HEK293 (cell line): ENCODE measurements at regions not wholly inside any gene's neighbourhood (a gene's known extent, or its start where the extent isn't known, plus 50 kb on each side); places are given as distances from the start of the nearest gene placed in this dataset.

Experiments
- CTCF ChIA-PET: fragments of 350-600 bp; formaldehyde crosslinking; extraction: SDS; loops from one replicate; lab custom pipeline; 2021; ENCODE audit warnings: antibody characterized with exemption; lab: Yijun Ruan, JAX
- POLR2A ChIA-PET: fragments of 300-600 bp; formaldehyde crosslinking; extraction: SDS; loops from one replicate; lab custom pipeline; 2020; ENCODE audit warnings: antibody characterized with exemption, inconsistent platforms; lab: Yijun Ruan, JAX
- H3K27ac ChIP-seq: fragments of 200-500 bp; sonication (Bioruptor generic); 2 replicates; pipeline ENCODE4 v1.5.1; 2014; ENCODE audit warnings: low read depth, low read length, control low read depth, inconsistent platforms; ENCODE audit errors: extremely low read depth
- H3K36me3 ChIP-seq, 2 experiments: fragments of 200-500 bp in 1 of 2; sonication (Bioruptor generic) in 1 of 2; 1 replicate in 1 of 2; 2 replicates in 1 of 2; pipeline ENCODE4 v1.5.1; 2014 to 2017; ENCODE audit warnings: inconsistent platforms in 2 of 2, low read length in 2 of 2; ENCODE audit not compliant: control insufficient read depth in 2 of 2, insufficient read depth in 1 of 2
- H3K4me1 ChIP-seq: fragments of 200-500 bp; sonication (Bioruptor generic); 2 replicates; pipeline ENCODE4 v1.5.1; 2014; ENCODE audit warnings: mild to moderate bottlenecking, low read length, inconsistent platforms; ENCODE audit not compliant: control insufficient read depth, insufficient read depth
- H3K4me3 ChIP-seq: 2 replicates; pipeline ENCODE4 v1.5.1; 2011; ENCODE audit warnings: low read depth, mild to moderate bottlenecking, control low read depth, low read length, moderate library complexity
- H3K9me3 ChIP-seq: fragments of 200-500 bp; sonication (Bioruptor generic); 2 replicates; pipeline ENCODE4 v1.5.1; 2014; ENCODE audit warnings: low read depth, low read length, inconsistent platforms; ENCODE audit not compliant: control insufficient read depth, insufficient read depth
- BCL11B ChIP-seq: fragments of 450-650 bp; formaldehyde crosslinking; IDR thresholded peaks from 2 replicates; pipeline ENCODE4 v1.5.1; 2016; ENCODE audit warnings: low read depth, missing biosample characterization, missing genetic modification characterization
- GFI1B ChIP-seq: fragments of 450-650 bp; formaldehyde crosslinking; IDR thresholded peaks from 2 replicates; pipeline ENCODE4 v1.5.1; 2016; ENCODE audit warnings: missing biosample characterization, missing genetic modification characterization
- KLF10 ChIP-seq: fragments of 450-650 bp; IDR thresholded peaks from 2 replicates; pipeline ENCODE4 v1.5.1; 2018; ENCODE audit warnings: missing biosample characterization, mild to moderate bottlenecking, missing genetic modification characterization
- KLF17 ChIP-seq: fragments of 450-650 bp; formaldehyde crosslinking; IDR thresholded peaks from 2 replicates; pipeline ENCODE4 v1.5.1; 2016; ENCODE audit warnings: missing biosample characterization, missing genetic modification characterization
- KLF7 ChIP-seq: fragments of 450-650 bp; formaldehyde crosslinking; IDR thresholded peaks from 2 replicates; pipeline ENCODE4 v1.5.1; 2016; ENCODE audit warnings: missing biosample characterization, missing genetic modification characterization, borderline replicate concordance
- KLF8 ChIP-seq: fragments of 450-650 bp; formaldehyde crosslinking; IDR thresholded peaks from 2 replicates; pipeline ENCODE4 v1.5.1; 2016; ENCODE audit warnings: missing biosample characterization, missing genetic modification characterization
- KLF9 ChIP-seq: fragments of 450-650 bp; formaldehyde crosslinking; IDR thresholded peaks from 2 replicates; pipeline ENCODE4 v1.5.1; 2016; ENCODE audit warnings: missing biosample characterization, missing genetic modification characterization, low read depth
- SETDB1 ChIP-seq: IDR thresholded peaks from one replicate; pipeline ENCODE4 v1.6.1; 2017; ENCODE audit warnings: mild to moderate bottlenecking, low read length, moderate library complexity, mixed read lengths; ENCODE audit not compliant: insufficient read length
- ZNF114 ChIP-seq: fragments of 450-650 bp; formaldehyde crosslinking; IDR thresholded peaks from 2 replicates; pipeline ENCODE4 v1.5.0; 2017; ENCODE audit warnings: missing biosample characterization, missing genetic modification characterization
- ZNF138 ChIP-seq: fragments of 450-650 bp; formaldehyde crosslinking; IDR thresholded peaks from 2 replicates; pipeline ENCODE4 v1.5.1; 2016; ENCODE audit warnings: missing biosample characterization, missing genetic modification characterization, borderline replicate concordance
- ZNF184 ChIP-seq: fragments of 450-650 bp; IDR thresholded peaks from 2 replicates; pipeline ENCODE4 v1.5.1; 2018; ENCODE audit warnings: missing biosample characterization, mild to moderate bottlenecking, missing genetic modification characterization
- ZNF239 ChIP-seq: fragments of 450-650 bp; formaldehyde crosslinking; IDR thresholded peaks from 2 replicates; pipeline ENCODE4 v1.5.1; 2016; ENCODE audit warnings: missing biosample characterization, missing genetic modification characterization
- ZNF266 ChIP-seq: fragments of 450-650 bp; formaldehyde crosslinking; IDR thresholded peaks from 2 replicates; pipeline ENCODE4 v1.5.1; 2016; ENCODE audit warnings: missing biosample characterization, missing genetic modification characterization, low read depth
- ZNF292 ChIP-seq: fragments of 450-650 bp; formaldehyde crosslinking; IDR thresholded peaks from 2 replicates; pipeline ENCODE4 v1.5.1; 2016; ENCODE audit warnings: low read depth, missing biosample characterization, missing genetic modification characterization, borderline replicate concordance
- ZNF549 ChIP-seq: fragments of 450-650 bp; IDR thresholded peaks from 2 replicates; pipeline ENCODE4 v1.5.1; 2018; ENCODE audit warnings: missing biosample characterization, missing genetic modification characterization, mild to moderate bottlenecking, inconsistent platforms, moderate library complexity
- ZNF600 ChIP-seq: fragments of 450-650 bp; formaldehyde crosslinking; IDR thresholded peaks from 2 replicates; pipeline ENCODE4 v1.5.1; 2016; ENCODE audit warnings: missing biosample characterization, missing genetic modification characterization
- ZXDB ChIP-seq: fragments of 450-650 bp; formaldehyde crosslinking; IDR thresholded peaks from 2 replicates; pipeline ENCODE4 v1.5.1; 2016; ENCODE audit warnings: missing biosample characterization, missing genetic modification characterization
- TF ChIP-seq, protein P1 (sequence below): fragments of 450-650 bp; formaldehyde crosslinking; IDR thresholded peaks from 2 replicates; pipeline ENCODE4 v1.5.1; 2016; ENCODE audit warnings: missing biosample characterization, missing genetic modification characterization, borderline replicate concordance
- TF ChIP-seq, protein P2 (sequence below): fragments of 450-650 bp; formaldehyde crosslinking; IDR thresholded peaks from 2 replicates; pipeline ENCODE4 v1.5.1; 2017; ENCODE audit warnings: missing biosample characterization, mild to moderate bottlenecking, missing genetic modification characterization, moderate library complexity

DNA sequence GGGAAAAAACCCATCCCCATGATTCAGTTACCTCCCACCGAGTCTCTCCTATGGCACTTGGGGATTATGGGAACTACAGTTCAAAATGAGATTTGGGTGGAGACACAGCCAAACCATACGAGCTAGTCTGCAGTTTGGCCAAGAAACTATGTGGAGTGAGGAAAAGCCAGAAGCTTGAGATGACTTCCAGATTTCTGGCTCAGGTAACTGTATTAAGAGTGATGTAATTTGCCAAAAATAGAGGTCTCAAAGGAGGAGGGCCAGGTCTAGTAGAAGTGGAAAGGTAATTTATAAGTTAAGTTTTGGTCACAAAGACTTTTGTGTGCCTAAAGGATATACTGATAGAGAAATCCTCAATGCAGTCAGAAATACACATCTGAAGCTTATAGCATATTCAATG, 279.7 kb upstream of the MGMT start:
- POLR2A ChIA-PET: no interaction called here
- no peaks in the 10 kb centered on the region for H3K9me3 ChIP-seq
- CTCF ChIA-PET: no interaction called here
- TF ChIP-seq KLF9 (tag by site-specific recombination) (no peak), ZNF184 (tag by site-specific recombination) (no peak), SETDB1 (no peak), ZNF114 (no peak), KLF10 (no peak), ZXDB (no peak), ZNF266 (tag by site-specific recombination) (no peak), KLF17 (tag by site-specific recombination) (no peak), KLF7 (tag by site-specific recombination) (no peak), ZNF292 (no peak), GFI1B (tag by site-specific recombination) (no peak)
- TF ChIP-seq, protein P1, sequence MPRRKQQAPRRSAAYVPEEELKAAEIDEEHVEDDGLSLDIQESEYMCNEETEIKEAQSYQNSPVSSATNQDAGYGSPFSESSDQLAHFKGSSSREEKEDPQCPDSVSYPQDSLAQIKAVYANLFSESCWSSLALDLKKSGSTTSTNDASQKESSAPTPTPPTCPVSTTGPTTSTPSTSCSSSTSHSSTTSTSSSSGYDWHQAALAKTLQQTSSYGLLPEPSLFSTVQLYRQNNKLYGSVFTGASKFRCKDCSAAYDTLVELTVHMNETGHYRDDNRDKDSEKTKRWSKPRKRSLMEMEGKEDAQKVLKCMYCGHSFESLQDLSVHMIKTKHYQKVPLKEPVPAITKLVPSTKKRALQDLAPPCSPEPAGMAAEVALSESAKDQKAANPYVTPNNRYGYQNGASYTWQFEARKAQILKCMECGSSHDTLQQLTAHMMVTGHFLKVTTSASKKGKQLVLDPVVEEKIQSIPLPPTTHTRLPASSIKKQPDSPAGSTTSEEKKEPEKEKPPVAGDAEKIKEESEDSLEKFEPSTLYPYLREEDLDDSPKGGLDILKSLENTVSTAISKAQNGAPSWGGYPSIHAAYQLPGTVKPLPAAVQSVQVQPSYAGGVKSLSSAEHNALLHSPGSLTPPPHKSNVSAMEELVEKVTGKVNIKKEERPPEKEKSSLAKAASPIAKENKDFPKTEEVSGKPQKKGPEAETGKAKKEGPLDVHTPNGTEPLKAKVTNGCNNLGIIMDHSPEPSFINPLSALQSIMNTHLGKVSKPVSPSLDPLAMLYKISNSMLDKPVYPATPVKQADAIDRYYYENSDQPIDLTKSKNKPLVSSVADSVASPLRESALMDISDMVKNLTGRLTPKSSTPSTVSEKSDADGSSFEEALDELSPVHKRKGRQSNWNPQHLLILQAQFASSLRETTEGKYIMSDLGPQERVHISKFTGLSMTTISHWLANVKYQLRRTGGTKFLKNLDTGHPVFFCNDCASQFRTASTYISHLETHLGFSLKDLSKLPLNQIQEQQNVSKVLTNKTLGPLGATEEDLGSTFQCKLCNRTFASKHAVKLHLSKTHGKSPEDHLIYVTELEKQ (tag by site-specific recombination): no peak
- H3K27ac ChIP-seq: no peak overlapping the region
- H3K36me3 ChIP-seq: no peaks in the 10 kb centered on the region
- no peak overlapping the region for H3K4me3 ChIP-seq
- H3K4me1 ChIP-seq: no peaks in the 10 kb centered on the region

GRCh38 chr10:129191797-129192196, 275.2 kb upstream of the MGMT start:
- no peak overlapping the region for H3K4me3 ChIP-seq
- no peaks in the 10 kb centered on the region for H3K36me3 ChIP-seq
- no peaks in the 10 kb centered on the region for H3K9me3 ChIP-seq
- POLR2A ChIA-PET: no interaction called here
- TF ChIP-seq, protein P2, sequence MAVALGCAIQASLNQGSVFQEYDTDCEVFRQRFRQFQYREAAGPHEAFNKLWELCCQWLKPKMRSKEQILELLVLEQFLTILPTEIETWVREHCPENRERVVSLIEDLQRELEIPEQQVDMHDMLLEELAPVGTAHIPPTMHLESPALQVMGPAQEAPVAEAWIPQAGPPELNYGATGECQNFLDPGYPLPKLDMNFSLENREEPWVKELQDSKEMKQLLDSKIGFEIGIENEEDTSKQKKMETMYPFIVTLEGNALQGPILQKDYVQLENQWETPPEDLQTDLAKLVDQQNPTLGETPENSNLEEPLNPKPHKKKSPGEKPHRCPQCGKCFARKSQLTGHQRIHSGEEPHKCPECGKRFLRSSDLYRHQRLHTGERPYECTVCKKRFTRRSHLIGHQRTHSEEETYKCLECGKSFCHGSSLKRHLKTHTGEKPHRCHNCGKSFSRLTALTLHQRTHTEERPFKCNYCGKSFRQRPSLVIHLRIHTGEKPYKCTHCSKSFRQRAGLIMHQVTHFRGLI (tag by site-specific recombination): no peak
- TF ChIP-seq ZNF138 (tag by site-specific recombination): no peak
- no peak for TF ChIP-seq BCL11B
- TF ChIP-seq KLF8 (tag by site-specific recombination): no peak
- no peak for TF ChIP-seq ZNF266 (tag by site-specific recombination)
- no peak for TF ChIP-seq ZNF600 (tag by site-specific recombination)
- TF ChIP-seq ZNF239 (tag by site-specific recombination): no peak
- no peak for TF ChIP-seq ZNF549 (tag by site-specific recombination)
- TF ChIP-seq, all 188 proteins: peak for 0
- CTCF ChIA-PET: no interaction called here
- Histone ChIP-seq H3K4me1 (no peaks in the 10 kb centered on the region), H3K27ac (no peak overlapping the region)
